Panc1 (cell line): ENCODE measurements at regions not wholly inside any gene's neighbourhood (a gene's known extent, or its start where the extent isn't known, plus 50 kb on each side); places are given as distances from the start of the nearest gene placed in this dataset.

Source experiments
- ATAC-seq: fragments of 200-7000 bp; cut with Tn5 transposase; 2 replicates; pipeline ENCODE4 v1.9.1; 2020; ENCODE audit warnings: mild to moderate bottlenecking, moderate library complexity
- BruUV-seq: library from RNA; stranded (reverse); fragments of 400-500 nt; replicated peaks from 2 replicates; lab custom pipeline; 2021; lab: Mats Ljungman, UMichigan
- CTCF ChIA-PET: fragments of 300-600 bp; sonication (Branson Sonifier 250); formaldehyde crosslinking; loops from one replicate; lab custom pipeline; 2022; ENCODE audit warnings: antibody characterized with exemption; lab: Charles Lee
- POLR2A ChIA-PET: fragments of 300-600 bp; sonication (Branson Sonifier 250); formaldehyde crosslinking; loops from one replicate; lab custom pipeline; 2022; ENCODE audit warnings: antibody characterized with exemption; lab: Charles Lee
- DNase-seq: peaks from one replicate; pipeline ENCODE4 v3.0.0-alpha.2; 2010; ENCODE audit warnings: low read depth, low spot score
- H3K27ac ChIP-seq: 2 replicates; pipeline ENCODE4 v1.5.1; 2011; ENCODE audit warnings: mild to moderate bottlenecking, low read length, inconsistent platforms
- H3K27me3 ChIP-seq: fragments of 200-500 bp; sonication (Bioruptor generic); 2 replicates; pipeline ENCODE4 v1.6.0; 2014; ENCODE audit warnings: low read length, inconsistent platforms; ENCODE audit not compliant: control insufficient read depth, insufficient read depth
- H3K36me3 ChIP-seq: fragments of 200-500 bp; sonication (Bioruptor generic); 2 replicates; pipeline ENCODE4 v1.5.1; 2014; ENCODE audit warnings: inconsistent platforms, mild to moderate bottlenecking, low read length, moderate library complexity; ENCODE audit not compliant: control insufficient read depth, insufficient read depth
- H3K4me1 ChIP-seq: 2 replicates; pipeline ENCODE4 v1.5.1; 2011; ENCODE audit warnings: inconsistent platforms, mild to moderate bottlenecking, low read length, moderate library complexity; ENCODE audit not compliant: control insufficient read depth, insufficient read depth
- H3K4me3 ChIP-seq, 2 experiments: 2 replicates each; pipeline ENCODE4 v1.5.1; 2011 to 2012; ENCODE audit warnings: low read depth in 2 of 2, low read length in 2 of 2, mild to moderate bottlenecking in 2 of 2, inconsistent platforms in 1 of 2, moderate library complexity in 1 of 2
- H3K9me3 ChIP-seq: fragments of 200-500 bp; sonication (Bioruptor generic); 2 replicates; pipeline ENCODE4 v1.5.1; 2014; ENCODE audit warnings: low read depth, mild to moderate bottlenecking, inconsistent platforms, low read length, moderate library complexity; ENCODE audit not compliant: control insufficient read depth, insufficient read depth
- CTCF ChIP-seq: fragments of 450-650 bp; IDR thresholded peaks from 2 replicates; pipeline ENCODE4 v1.5.1; 2017; ENCODE audit warnings: mild to moderate bottlenecking
- POLR2AphosphoS5 ChIP-seq: IDR thresholded peaks from 2 replicates; pipeline ENCODE4 v1.6.1; 2012; ENCODE audit warnings: mild to moderate bottlenecking, low read depth, low read length, moderate library complexity
- SIN3A ChIP-seq: IDR thresholded peaks from 2 replicates; pipeline ENCODE4 v1.6.1; 2012; ENCODE audit warnings: low read depth, mild to moderate bottlenecking, low read length, moderate library complexity, borderline replicate concordance; ENCODE audit not compliant: insufficient read depth
- TCF7L2 ChIP-seq: IDR thresholded peaks from 2 replicates; pipeline ENCODE4 v1.6.1; 2011; ENCODE audit warnings: mild to moderate bottlenecking, low read depth, low read length, inconsistent platforms
- in situ Hi-C: cut with HindIII; loops from 2 replicates; pipeline ENCODE4 v1.10.0; 2016; ENCODE audit warnings: low sequenced_read_pairs, low pct_unique_long_range_greater_than_20kb
- intact Hi-C: fragments of 100-400 bp; cut with micrococcal nuclease; formaldehyde crosslinking; loops from one replicate; pipeline ENCODE4 v1.10.0; 2022; ENCODE audit not compliant: unreplicated experiment
- TF ChIP-seq, protein P1 (sequence below), 2 experiments: IDR thresholded peaks; 2 replicates each; pipeline ENCODE4 v1.6.1; 2011 to 2012; ENCODE audit warnings: low read depth in 2 of 2, control low read depth in 1 of 2, low read length in 1 of 2, mild to moderate bottlenecking in 1 of 2, moderate library complexity in 1 of 2; ENCODE audit not compliant: insufficient read depth in 1 of 2

DNA sequence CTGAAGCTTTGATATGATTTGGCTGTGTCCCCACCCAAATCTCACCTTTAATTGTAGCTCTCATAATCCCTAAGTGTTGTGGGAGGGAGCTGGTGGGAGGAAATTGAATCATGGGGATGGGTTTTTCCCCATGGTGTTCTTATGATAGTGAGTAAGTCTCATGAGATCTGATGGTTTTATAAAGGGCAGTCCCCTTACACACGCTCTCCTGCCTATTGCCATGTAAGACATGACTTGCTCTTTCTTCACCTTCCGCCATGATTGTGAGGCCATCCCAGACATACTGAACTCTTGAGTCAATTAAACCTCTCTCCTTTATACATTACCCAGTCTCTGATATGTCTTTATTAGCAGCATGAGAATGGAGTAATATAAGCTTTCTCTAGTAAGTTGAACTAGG lies 261.9 kb downstream of the HLX start:
- Histone ChIP-seq H3K9me3 (no peaks in the 10 kb centered on the region), H3K27me3 (no peaks in the 10 kb centered on the region), H3K27ac (no peak overlapping the region), H3K4me1 (no peaks in the 10 kb centered on the region), H3K4me3 (no peak overlapping the region), H3K36me3 (no peaks in the 10 kb centered on the region)
- ChIA-PET POLR2A (no interaction called here), CTCF (no interaction called here)
- TF ChIP-seq, protein P1, sequence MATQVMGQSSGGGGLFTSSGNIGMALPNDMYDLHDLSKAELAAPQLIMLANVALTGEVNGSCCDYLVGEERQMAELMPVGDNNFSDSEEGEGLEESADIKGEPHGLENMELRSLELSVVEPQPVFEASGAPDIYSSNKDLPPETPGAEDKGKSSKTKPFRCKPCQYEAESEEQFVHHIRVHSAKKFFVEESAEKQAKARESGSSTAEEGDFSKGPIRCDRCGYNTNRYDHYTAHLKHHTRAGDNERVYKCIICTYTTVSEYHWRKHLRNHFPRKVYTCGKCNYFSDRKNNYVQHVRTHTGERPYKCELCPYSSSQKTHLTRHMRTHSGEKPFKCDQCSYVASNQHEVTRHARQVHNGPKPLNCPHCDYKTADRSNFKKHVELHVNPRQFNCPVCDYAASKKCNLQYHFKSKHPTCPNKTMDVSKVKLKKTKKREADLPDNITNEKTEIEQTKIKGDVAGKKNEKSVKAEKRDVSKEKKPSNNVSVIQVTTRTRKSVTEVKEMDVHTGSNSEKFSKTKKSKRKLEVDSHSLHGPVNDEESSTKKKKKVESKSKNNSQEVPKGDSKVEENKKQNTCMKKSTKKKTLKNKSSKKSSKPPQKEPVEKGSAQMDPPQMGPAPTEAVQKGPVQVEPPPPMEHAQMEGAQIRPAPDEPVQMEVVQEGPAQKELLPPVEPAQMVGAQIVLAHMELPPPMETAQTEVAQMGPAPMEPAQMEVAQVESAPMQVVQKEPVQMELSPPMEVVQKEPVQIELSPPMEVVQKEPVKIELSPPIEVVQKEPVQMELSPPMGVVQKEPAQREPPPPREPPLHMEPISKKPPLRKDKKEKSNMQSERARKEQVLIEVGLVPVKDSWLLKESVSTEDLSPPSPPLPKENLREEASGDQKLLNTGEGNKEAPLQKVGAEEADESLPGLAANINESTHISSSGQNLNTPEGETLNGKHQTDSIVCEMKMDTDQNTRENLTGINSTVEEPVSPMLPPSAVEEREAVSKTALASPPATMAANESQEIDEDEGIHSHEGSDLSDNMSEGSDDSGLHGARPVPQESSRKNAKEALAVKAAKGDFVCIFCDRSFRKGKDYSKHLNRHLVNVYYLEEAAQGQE (IDR thresholded peaks at IDR 0.05; ENCODE audit: insufficient read depth in 1 of 2, low read depth in 2 of 2, low read length in 1 of 2): no peak
- TF ChIP-seq TCF7L2 (no peak), POLR2AphosphoS5 (no peak), SIN3A (no peak), CTCF (no peak)
- intact Hi-C loops (no loop called here), in situ Hi-C loops (no loop called here)
- ATAC-seq (no peak), DNase-seq (no peak)
- BruUV-seq: no TSS peak

GRCh38 chr1:221141606-221142285 lies 262.5 kb downstream of the HLX start:
- TF ChIP-seq SIN3A (no peak), CTCF (no peak), TCF7L2 (no peak), POLR2AphosphoS5 (no peak)
- TF ChIP-seq, protein P1 (IDR thresholded peaks at IDR 0.05; ENCODE audit: insufficient read depth in 1 of 2, low read depth in 2 of 2, low read length in 1 of 2): no peak
- Histone ChIP-seq H3K36me3 (no peaks in the 10 kb centered on the region), H3K4me1 (no peaks in the 10 kb centered on the region), H3K27ac (no peak overlapping the region), H3K27me3 (no peaks in the 10 kb centered on the region), H3K9me3 (no peaks in the 10 kb centered on the region), H3K4me3 (no peak overlapping the region)
- BruUV-seq: no TSS peak
- ChIA-PET CTCF (no interaction called here), POLR2A (no interaction called here)
- in situ Hi-C loops (no loop called here), intact Hi-C loops (no loop called here)
- DNase-seq (no peak), ATAC-seq (no peak)
